Fibroblast of mammary gland (primary cell): ENCODE measurements at regions not wholly inside any gene's neighbourhood (a gene's known extent, or its start where the extent isn't known, plus 50 kb on each side); places are given as distances from the start of the nearest gene placed in this dataset.

ENCODE experiments used
- DNase-seq: peaks from one replicate; pipeline ENCODE4 v3.0.0-alpha.2; 2010; ENCODE audit warnings: low read depth
- H3K4me3 ChIP-seq: 2 replicates; pipeline ENCODE4 v1.5.1; 2011; ENCODE audit warnings: low read depth, mild to moderate bottlenecking, low read length, moderate library complexity; ENCODE audit not compliant: control insufficient read depth
- CTCF ChIP-seq: conservative IDR thresholded peaks from 2 replicates; pipeline ENCODE4 v1.5.1; 2011; ENCODE audit warnings: low read depth, low read length, inconsistent platforms; ENCODE audit not compliant: control insufficient read depth, insufficient read depth

- no peak overlapping the region for H3K4me3 ChIP-seq
- no peak for TF ChIP-seq CTCF
- no peak for DNase-seq
These were observed 82.6 kb upstream of the CNIH3 start for GRCh38 chr1:224533517-224533916.

GRCh38 chr1:224534731-224535130, 81.4 kb upstream of the CNIH3 start:
- H3K4me3 ChIP-seq, result no peak overlapping the region
- DNase-seq, result no peak
- no peak for TF ChIP-seq CTCF

GRCh38 chr1:224535641-224536040, 80.5 kb upstream of the CNIH3 start:
- no peak for TF ChIP-seq CTCF
- no peak for DNase-seq

GRCh38 chr1:224539971-224540370, 76.1 kb upstream of the CNIH3 start:
- TF ChIP-seq CTCF, result no peak
- peak; percentile 51 for DNase-seq

More at GRCh38 chr1:224535641-224536040, 80.5 kb upstream of the CNIH3 start:
- H3K4me3 ChIP-seq, result no peak overlapping the region

GRCh38 chr1:224540535-224540934, 75.6 kb upstream of the CNIH3 start:
- no peak for TF ChIP-seq CTCF
- H3K4me3 ChIP-seq, result no peak overlapping the region
- DNase-seq, result no peak

More at GRCh38 chr1:224539971-224540370, 76.1 kb upstream of the CNIH3 start:
- no peak overlapping the region for H3K4me3 ChIP-seq

- no peak for TF ChIP-seq CTCF
- DNase-seq, result no peak
- H3K4me3 ChIP-seq, result no peak overlapping the region
These were observed 74.9 kb upstream of the CNIH3 start for GRCh38 chr1:224541072-224541790.
